Sigmoid colon (tissue), 4 donors: ENCODE measurements at regions not wholly inside any gene's neighbourhood (a gene's known extent, or its start where the extent isn't known, plus 50 kb on each side); places are given as distances from the start of the nearest gene placed in this dataset.

ENCODE experiments used
- CTCF ChIP-seq, 4 experiments: fragments of 450-650 bp in 3 of 4; fragments of 200-600 bp in 1 of 4; IDR thresholded peaks; one replicate each; pipeline ENCODE4 v1.5.1; 2016 to 2019; ENCODE audit warnings: antibody characterized with exemption in 4 of 4, mild to moderate bottlenecking in 3 of 4, moderate library complexity in 2 of 4
- EP300 ChIP-seq, 4 donors: sonication (generic); formaldehyde crosslinking; IDR thresholded peaks; one replicate each; pipeline ENCODE4 v1.6.1; 2017; ENCODE audit warnings: antibody characterized with exemption in 4 of 4
- POLR2A ChIP-seq, 2 donors: fragments of 450-650 bp; IDR thresholded peaks; one replicate each; pipeline ENCODE4 v1.6.1; 2016; ENCODE audit warnings: antibody characterized with exemption in 2 of 2, mild to moderate bottlenecking in 2 of 2, moderate library complexity in 2 of 2
- POLR2AphosphoS5 ChIP-seq, 4 donors: sonication (generic); formaldehyde crosslinking; IDR thresholded peaks; one replicate each; pipeline ENCODE4 v1.6.1; 2017; ENCODE audit warnings: antibody characterized with exemption in 4 of 4

- TF ChIP-seq CTCF (IDR thresholded peaks at IDR 0.05) (no peak), EP300 (IDR thresholded peaks at IDR 0.05) (no peak), POLR2AphosphoS5 (IDR thresholded peaks at IDR 0.05) (no peak), POLR2A (IDR thresholded peaks at IDR 0.05) (no peak)
Observed at GRCh38 chr3:7793786-7794185, 707.8 kb upstream of the LMCD1 start.
